GM12878 (cell line): ENCODE measurements at regions not wholly inside any gene's neighbourhood (a gene's known extent, or its start where the extent isn't known, plus 50 kb on each side); places are given as distances from the start of the nearest gene placed in this dataset.

ENCODE experiments used
- ATAC-seq: fragments of 200-7000 bp; cut with Tn5 transposase; 3 replicates; pipeline ENCODE4 v1.9.1; 2020; ENCODE audit warnings: mild to moderate bottlenecking, moderate library complexity
- BruUV-seq: library from RNA; stranded (reverse); fragments of 400-500 nt; replicated peaks from 2 replicates; lab custom pipeline; 2021; lab: Mats Ljungman, UMichigan
- CTCF ChIA-PET: fragments of 300-600 bp; sonication (Branson Sonifier 250); formaldehyde crosslinking; extraction: SDS; loops from one replicate; lab custom pipeline; 2021; ENCODE audit warnings: inconsistent platforms; lab: Yijun Ruan, JAX
- POLR2A ChIA-PET: fragments of 350-600 bp; formaldehyde crosslinking; extraction: SDS; loops from one replicate; lab custom pipeline; 2021; ENCODE audit warnings: inconsistent platforms; lab: Charles Lee
- RAD21 ChIA-PET: fragments of 300-600 bp; sonication (Branson Sonifier 250); formaldehyde crosslinking; loops from one replicate; lab custom pipeline; 2023; ENCODE audit warnings: antibody characterized with exemption; ENCODE audit not compliant: unreplicated experiment; lab: Charles Lee
- SMC1A ChIA-PET: fragments of 300-600 bp; sonication (Branson Sonifier 250); formaldehyde crosslinking; loops from one replicate; lab custom pipeline; 2023; ENCODE audit not compliant: unreplicated experiment, uncharacterized antibody; lab: Charles Lee
- DNase-seq: peaks from one replicate; pipeline ENCODE4 v3.0.0-alpha.2; 2011; ENCODE audit warnings: low read depth, low spot score
- FAIRE-seq: peaks from 3 replicates; lab custom pipeline; 2011; peaks lifted over from hg19 to GRCh38; lab: Jason Lieb, UNC
- H2AFZ ChIP-seq: 2 replicates; pipeline ENCODE4 v1.6.0; 2011; ENCODE audit warnings: low read depth, low read length, control low read depth; ENCODE audit not compliant: control insufficient read depth
- H3K27ac ChIP-seq: 2 replicates; pipeline ENCODE4 v1.5.1; 2011; ENCODE audit warnings: control low read depth; ENCODE audit not compliant: control insufficient read depth, insufficient read depth
- H3K27me3 ChIP-seq, 2 experiments: replicated peaks in 1 of 2; 2 replicates each; pipeline versions ENCODE4 v1.6.0 to v1.6.1; 2011; ENCODE audit warnings: low read length in 1 of 2; ENCODE audit not compliant: control insufficient read depth in 2 of 2, insufficient read depth in 2 of 2
- H3K36me3 ChIP-seq, 2 experiments: 2 replicates each; pipeline ENCODE4 v1.5.1; 2011; ENCODE audit warnings: low read length in 1 of 2; ENCODE audit not compliant: control insufficient read depth in 2 of 2, insufficient read depth in 2 of 2
- H3K4me1 ChIP-seq: 2 replicates; pipeline ENCODE4 v1.6.1; 2011; ENCODE audit warnings: mild to moderate bottlenecking, low read length, moderate library complexity, mixed read lengths; ENCODE audit not compliant: control insufficient read depth, insufficient read depth
- H3K4me2 ChIP-seq: 2 replicates; pipeline ENCODE4 v1.6.0; 2011; ENCODE audit warnings: control low read depth; ENCODE audit not compliant: control insufficient read depth, insufficient read depth
- H3K4me3 ChIP-seq: fragments of 200-600 bp; sonication (generic); 2 replicates; pipeline ENCODE4 v1.5.1; 2016
- H3K79me2 ChIP-seq: 2 replicates; pipeline ENCODE4 v1.6.0; 2011; ENCODE audit warnings: low read length; ENCODE audit not compliant: control insufficient read depth, insufficient read depth
- H3K9ac ChIP-seq: 2 replicates; pipeline ENCODE4 v1.8.0; 2011; ENCODE audit warnings: low read length, control low read depth, mixed read lengths; ENCODE audit not compliant: control insufficient read depth, insufficient read depth
- H3K9me3 ChIP-seq: replicated peaks from 3 replicates; pipeline ENCODE4 v1.5.1; 2011; ENCODE audit warnings: mild to moderate bottlenecking, low read length; ENCODE audit not compliant: control insufficient read depth, insufficient read depth
- H4K20me1 ChIP-seq: 2 replicates; pipeline ENCODE4 v1.6.0; 2011; ENCODE audit not compliant: control insufficient read depth, insufficient read depth
- ATF7 ChIP-seq: fragments of 450-650 bp; IDR thresholded peaks from 2 replicates; pipeline ENCODE4 v1.6.1; 2016; ENCODE audit warnings: low read depth, mild to moderate bottlenecking
- BHLHE40 ChIP-seq, 2 experiments: fragments of 450-650 bp in 1 of 2; IDR thresholded peaks; 2 replicates each; pipeline ENCODE4 v1.6.1; 2011 to 2017; ENCODE audit warnings: low read depth in 2 of 2, borderline replicate concordance in 1 of 2, improper control_type of control experiment in 1 of 2, low read length in 1 of 2, mild to moderate bottlenecking in 1 of 2
- FOS ChIP-seq: IDR thresholded peaks from 3 replicates; pipeline ENCODE4 v1.6.1; 2011; ENCODE audit warnings: borderline replicate concordance; ENCODE audit not compliant: insufficient read length; ENCODE audit errors: extremely low read depth
- KLF5 ChIP-seq: fragments of 450-650 bp; IDR thresholded peaks from 2 replicates; pipeline ENCODE4 v1.6.1; 2014; ENCODE audit warnings: mild to moderate bottlenecking; ENCODE audit not compliant: partially characterized antibody
- MEF2A ChIP-seq: IDR thresholded peaks from 2 replicates; pipeline ENCODE4 v1.6.1; 2011; ENCODE audit warnings: low read depth, mild to moderate bottlenecking, low read length, moderate library complexity; ENCODE audit not compliant: insufficient read depth
- PAX8 ChIP-seq: fragments of 450-650 bp; IDR thresholded peaks from 2 replicates; pipeline ENCODE4 v1.6.1; 2017; ENCODE audit warnings: mild to moderate bottlenecking, moderate library complexity
- RFX5 ChIP-seq: IDR thresholded peaks from 2 replicates; pipeline ENCODE4 v1.6.1; 2011; ENCODE audit warnings: low read depth, low read length, improper control_type of control experiment
- SMAD5 ChIP-seq: IDR thresholded peaks from 2 replicates; pipeline ENCODE4 v1.6.1; 2016; ENCODE audit warnings: antibody characterized with exemption, low read depth
- SMARCA5 ChIP-seq: fragments of 450-650 bp; IDR thresholded peaks from 2 replicates; pipeline ENCODE4 v1.6.1; 2017; ENCODE audit warnings: mild to moderate bottlenecking
- TBL1XR1 ChIP-seq: IDR thresholded peaks from 2 replicates; pipeline ENCODE4 v1.6.1; 2012; ENCODE audit warnings: low read depth, low read length, improper control_type of control experiment
- YBX1 ChIP-seq: fragments of 450-650 bp; IDR thresholded peaks from 2 replicates; pipeline ENCODE4 v1.6.1; 2016; ENCODE audit warnings: antibody characterized with exemption
- ZNF217 ChIP-seq: fragments of 450-650 bp; IDR thresholded peaks from 2 replicates; pipeline ENCODE4 v1.6.1; 2017; ENCODE audit warnings: antibody characterized with exemption, mild to moderate bottlenecking
- WGBS: methylation state at CpG from one replicate; pipeline ENCODE4 v1.1.6; 2016; ENCODE audit warnings: low lambda C conversion rate; ENCODE audit not compliant: insufficient replicate concordance, insufficient coverage; ENCODE audit errors: missing lambda C conversion rate; 5-methylcytosine and 5-hydroxymethylcytosine counted together
- in situ Hi-C: fragments of 300-500 bp; cut with MboI; formaldehyde crosslinking; loops from 9 replicates; pipeline ENCODE4 v1.14.3; 2018; ENCODE audit warnings: mixed read lengths
- intact Hi-C: fragments of 100-400 bp; cut with micrococcal nuclease; formaldehyde crosslinking; loops from one replicate; pipeline ENCODE4 v1.14.2; 2022; ENCODE audit not compliant: unreplicated experiment
- TF ChIP-seq, protein P1 (sequence below): fragments of 150-350 bp; IDR thresholded peaks from 2 replicates; pipeline ENCODE4 v1.6.1; 2016; ENCODE audit warnings: low read depth, low read length
- TF ChIP-seq, protein P2 (sequence below): fragments of 450-650 bp; formaldehyde crosslinking; IDR thresholded peaks from 2 replicates; pipeline ENCODE4 v1.4.0; 2022; ENCODE audit warnings: mild to moderate bottlenecking, moderate library complexity
- TF ChIP-seq, protein P3 (sequence below): IDR thresholded peaks from 2 replicates; pipeline ENCODE4 v1.6.1; 2012; ENCODE audit warnings: low read depth, low read length, improper control_type of control experiment

DNA sequence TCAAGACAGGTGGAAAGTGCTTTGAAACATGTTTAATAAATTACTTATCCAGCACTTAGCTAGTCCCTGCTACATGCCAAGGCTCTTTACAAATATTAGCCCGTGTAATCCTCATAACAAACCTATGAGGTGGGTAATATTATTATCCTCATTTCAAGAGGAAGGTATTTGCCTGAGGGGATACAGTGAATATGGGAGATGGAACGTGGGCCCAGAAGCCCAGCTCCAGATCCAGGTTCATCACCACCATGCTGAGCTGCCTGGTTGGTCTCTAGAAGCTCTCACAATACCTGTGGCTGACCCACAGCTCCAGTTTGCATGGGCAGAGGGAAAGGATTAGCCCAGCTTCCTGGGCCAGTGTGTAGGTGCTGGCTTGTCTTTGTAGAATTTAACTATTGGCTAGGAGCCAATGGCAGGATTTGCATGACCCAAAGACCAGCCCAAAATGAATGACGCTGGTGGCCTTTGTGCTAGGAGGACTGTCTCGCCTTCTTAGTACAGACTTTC is 61.6 kb upstream of the ATP8B1 start:
- no peak overlapping the region for H3K27ac ChIP-seq
- H3K9ac ChIP-seq: no peak overlapping the region
- no peak overlapping the region for H3K4me2 ChIP-seq
- in situ Hi-C loops (no loop called here), intact Hi-C loops (no loop called here)
- H3K9me3 ChIP-seq: no peaks in the 10 kb centered on the region
- H3K4me1 ChIP-seq: no peaks in the 10 kb centered on the region
- ChIA-PET SMC1A (interaction anchor here (1.3 kb wide), 1 partner anchor 101 kb away, joined by 4 read pairs; no protein-coding TSS in a partner anchor), CTCF (interaction anchor here (0.6 to 1.5 kb wide), 2 partner anchors 17 to 642 kb away, joined by 4 read pairs; no protein-coding TSS in a partner anchor), POLR2A (interaction anchor here (0.5 kb wide), 1 partner anchor 1246 kb away, joined by 3 read pairs; no protein-coding TSS in a partner anchor), RAD21 (no interaction called here)
- no TSS peak for BruUV-seq
- DNase-seq: no peak
- no peak for FAIRE-seq
- no peak for ATAC-seq
- no peaks in the 10 kb centered on the region for H3K79me2 ChIP-seq
- no peaks in the 10 kb centered on the region for H4K20me1 ChIP-seq
- no peaks in the 10 kb centered on the region; a peak in 1 of 4 replicates for H3K27me3 ChIP-seq
- TF ChIP-seq SMARCA5: no peak
- TF ChIP-seq, protein P1, sequence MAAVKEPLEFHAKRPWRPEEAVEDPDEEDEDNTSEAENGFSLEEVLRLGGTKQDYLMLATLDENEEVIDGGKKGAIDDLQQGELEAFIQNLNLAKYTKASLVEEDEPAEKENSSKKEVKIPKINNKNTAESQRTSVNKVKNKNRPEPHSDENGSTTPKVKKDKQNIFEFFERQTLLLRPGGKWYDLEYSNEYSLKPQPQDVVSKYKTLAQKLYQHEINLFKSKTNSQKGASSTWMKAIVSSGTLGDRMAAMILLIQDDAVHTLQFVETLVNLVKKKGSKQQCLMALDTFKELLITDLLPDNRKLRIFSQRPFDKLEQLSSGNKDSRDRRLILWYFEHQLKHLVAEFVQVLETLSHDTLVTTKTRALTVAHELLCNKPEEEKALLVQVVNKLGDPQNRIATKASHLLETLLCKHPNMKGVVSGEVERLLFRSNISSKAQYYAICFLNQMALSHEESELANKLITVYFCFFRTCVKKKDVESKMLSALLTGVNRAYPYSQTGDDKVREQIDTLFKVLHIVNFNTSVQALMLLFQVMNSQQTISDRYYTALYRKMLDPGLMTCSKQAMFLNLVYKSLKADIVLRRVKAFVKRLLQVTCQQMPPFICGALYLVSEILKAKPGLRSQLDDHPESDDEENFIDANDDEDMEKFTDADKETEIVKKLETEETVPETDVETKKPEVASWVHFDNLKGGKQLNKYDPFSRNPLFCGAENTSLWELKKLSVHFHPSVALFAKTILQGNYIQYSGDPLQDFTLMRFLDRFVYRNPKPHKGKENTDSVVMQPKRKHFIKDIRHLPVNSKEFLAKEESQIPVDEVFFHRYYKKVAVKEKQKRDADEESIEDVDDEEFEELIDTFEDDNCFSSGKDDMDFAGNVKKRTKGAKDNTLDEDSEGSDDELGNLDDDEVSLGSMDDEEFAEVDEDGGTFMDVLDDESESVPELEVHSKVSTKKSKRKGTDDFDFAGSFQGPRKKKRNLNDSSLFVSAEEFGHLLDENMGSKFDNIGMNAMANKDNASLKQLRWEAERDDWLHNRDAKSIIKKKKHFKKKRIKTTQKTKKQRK: no peak
- TF ChIP-seq ZNF217: no peak
- no peak for TF ChIP-seq PAX8
- no peak for TF ChIP-seq FOS
- TF ChIP-seq SMAD5: no peak
- no peak for TF ChIP-seq YBX1
- no peak for TF ChIP-seq MEF2A
- no peak for TF ChIP-seq TBL1XR1
- no peak for TF ChIP-seq ATF7
- no peak for TF ChIP-seq KLF5
- TF ChIP-seq RFX5: no peak
- no peak for TF ChIP-seq BHLHE40 (IDR thresholded peaks at IDR 0.05; ENCODE audit: borderline replicate concordance in 1 of 2, low read depth in 2 of 2, low read length in 1 of 2)
- TF ChIP-seq, protein P2, sequence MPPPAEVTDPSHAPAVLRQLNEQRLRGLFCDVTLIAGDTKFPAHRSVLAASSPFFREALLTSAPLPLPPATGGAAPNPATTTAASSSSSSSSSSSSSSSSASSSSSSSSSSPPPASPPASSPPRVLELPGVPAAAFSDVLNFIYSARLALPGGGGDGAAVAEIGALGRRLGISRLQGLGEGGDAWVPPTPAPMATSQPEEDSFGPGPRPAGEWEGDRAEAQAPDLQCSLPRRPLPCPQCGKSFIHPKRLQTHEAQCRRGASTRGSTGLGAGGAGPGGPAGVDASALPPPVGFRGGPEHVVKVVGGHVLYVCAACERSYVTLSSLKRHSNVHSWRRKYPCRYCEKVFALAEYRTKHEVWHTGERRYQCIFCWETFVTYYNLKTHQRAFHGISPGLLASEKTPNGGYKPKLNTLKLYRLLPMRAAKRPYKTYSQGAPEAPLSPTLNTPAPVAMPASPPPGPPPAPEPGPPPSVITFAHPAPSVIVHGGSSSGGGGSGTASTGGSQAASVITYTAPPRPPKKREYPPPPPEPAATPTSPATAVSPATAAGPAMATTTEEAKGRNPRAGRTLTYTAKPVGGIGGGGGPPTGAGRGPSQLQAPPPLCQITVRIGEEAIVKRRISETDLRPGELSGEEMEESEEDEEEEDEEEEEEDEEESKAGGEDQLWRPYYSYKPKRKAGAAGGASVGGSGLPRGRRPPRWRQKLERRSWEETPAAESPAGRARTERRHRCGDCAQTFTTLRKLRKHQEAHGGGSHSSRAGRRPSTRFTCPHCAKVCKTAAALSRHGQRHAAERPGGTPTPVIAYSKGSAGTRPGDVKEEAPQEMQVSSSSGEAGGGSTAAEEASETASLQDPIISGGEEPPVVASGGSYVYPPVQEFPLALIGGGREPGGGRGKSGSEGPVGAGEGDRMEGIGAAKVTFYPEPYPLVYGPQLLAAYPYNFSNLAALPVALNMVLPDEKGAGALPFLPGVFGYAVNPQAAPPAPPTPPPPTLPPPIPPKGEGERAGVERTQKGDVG: no peak
- TF ChIP-seq, protein P3, sequence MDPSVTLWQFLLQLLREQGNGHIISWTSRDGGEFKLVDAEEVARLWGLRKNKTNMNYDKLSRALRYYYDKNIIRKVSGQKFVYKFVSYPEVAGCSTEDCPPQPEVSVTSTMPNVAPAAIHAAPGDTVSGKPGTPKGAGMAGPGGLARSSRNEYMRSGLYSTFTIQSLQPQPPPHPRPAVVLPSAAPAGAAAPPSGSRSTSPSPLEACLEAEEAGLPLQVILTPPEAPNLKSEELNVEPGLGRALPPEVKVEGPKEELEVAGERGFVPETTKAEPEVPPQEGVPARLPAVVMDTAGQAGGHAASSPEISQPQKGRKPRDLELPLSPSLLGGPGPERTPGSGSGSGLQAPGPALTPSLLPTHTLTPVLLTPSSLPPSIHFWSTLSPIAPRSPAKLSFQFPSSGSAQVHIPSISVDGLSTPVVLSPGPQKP: no peak
- H3K4me3 ChIP-seq: no peak overlapping the region
- H3K36me3 ChIP-seq: no peaks in the 10 kb centered on the region
- no peak overlapping the region for H2AFZ ChIP-seq
- 40% methylated on average over 4 of the region's 4 CpGs for WGBS
